ENCODE measurements at regions not wholly inside any gene's neighbourhood (a gene's known extent, or its start where the extent isn't known, plus 50 kb on each side); places are given as distances from the start of the nearest gene placed in this dataset.

- intact Hi-C loops (cut with DNase I), result no loop called here
Observed at GRCh38 chrX:107574711-107575110, 53.6 kb upstream of the PRPS1 start.

GRCh38 chrX:107576392-107576791 lies 51.9 kb upstream of the PRPS1 start:
- no peak for TF ChIP-seq CTCF (IDR thresholded peaks at IDR 0.05)
- no peak for TF ChIP-seq POLR2A (IDR thresholded peaks at IDR 0.05)
- ATAC-seq, result no peak
- 80 to 95% (median 89%) methylated on average over 2 to 3 of the region's 3 CpGs for WGBS, 4 donors
- Histone ChIP-seq H3K4me1 (no peaks in the 10 kb centered on the region), H3K9me3 (no peaks in the 10 kb centered on the region), H3K36me3 (no peaks in the 10 kb centered on the region), H3K4me3 (no peak overlapping the region), H3K27ac (no peak overlapping the region), H3K27me3 (peaks cover 0 to 9% (median 0%) of the 10 kb centered on the region in 9 donors)
- intact Hi-C loops (cut with DNase I), result no loop called here
- no peak for DNase-seq

More at GRCh38 chrX:107574711-107575110, 53.6 kb upstream of the PRPS1 start:
- no peak for TF ChIP-seq CTCF (IDR thresholded peaks at IDR 0.05)
- no peak for TF ChIP-seq POLR2A (IDR thresholded peaks at IDR 0.05)
- no peaks in the 10 kb centered on the region for H3K36me3 ChIP-seq
- H3K27me3 ChIP-seq, result peaks cover 0 to 9% (median 0%) of the 10 kb centered on the region in 9 donors
- no peaks in the 10 kb centered on the region for H3K9me3 ChIP-seq
- DNase-seq (no peak), ATAC-seq (no peak)
- no peak overlapping the region for H3K27ac ChIP-seq
- no peaks in the 10 kb centered on the region for H3K4me1 ChIP-seq
- H3K4me3 ChIP-seq, result no peak overlapping the region

GRCh38 chrX:107576841-107577240 lies 51.5 kb upstream of the PRPS1 start:
- no peak for ATAC-seq
- WGBS, 4 donors, result 63 to 100% (median 84%) methylated on average over 1 of the region's 1 CpG

GRCh38 chrX:107577933-107578332 lies 50.4 kb upstream of the PRPS1 start:
- 78 to 100% (median 87%) methylated on average over 2 of the region's 2 CpGs for WGBS, 4 donors
- no peak overlapping the region for H3K4me3 ChIP-seq
- TF ChIP-seq POLR2A (IDR thresholded peaks at IDR 0.05) (no peak), CTCF (IDR thresholded peaks at IDR 0.05) (no peak)
- no peaks in the 10 kb centered on the region for H3K4me1 ChIP-seq
- DNase-seq (no peak), ATAC-seq (no peak)
- no peaks in the 10 kb centered on the region for H3K36me3 ChIP-seq
- H3K27me3 ChIP-seq, result peaks cover 0 to 9% (median 0%) of the 10 kb centered on the region in 9 donors
- no peak overlapping the region for H3K27ac ChIP-seq
- intact Hi-C loops (cut with DNase I), result no loop called here
- H3K9me3 ChIP-seq, result no peaks in the 10 kb centered on the region

More at GRCh38 chrX:107576841-107577240, 51.5 kb upstream of the PRPS1 start:
- H3K4me3 ChIP-seq, result no peak overlapping the region
- intact Hi-C loops (cut with DNase I), result no loop called here
- no peaks in the 10 kb centered on the region for H3K4me1 ChIP-seq
- H3K36me3 ChIP-seq, result no peaks in the 10 kb centered on the region
- peaks cover 0 to 9% (median 0%) of the 10 kb centered on the region in 9 donors for H3K27me3 ChIP-seq
- no peaks in the 10 kb centered on the region for H3K9me3 ChIP-seq
- no peak overlapping the region for H3K27ac ChIP-seq
- no peak for DNase-seq
- TF ChIP-seq POLR2A (IDR thresholded peaks at IDR 0.05), result no peak
- TF ChIP-seq CTCF (IDR thresholded peaks at IDR 0.05), result no peak

Data from heart left ventricle (tissue), 16 donors.